ENCODE measurements at regions not wholly inside any gene's neighbourhood (a gene's known extent, or its start where the extent isn't known, plus 50 kb on each side); places are given as distances from the start of the nearest gene placed in this dataset.

- H3K4me1 Mint-ChIP-seq (ENCODE audit: low read depth), result peaks cover 6% of the 10 kb centered on the region
- no peak for DNase-seq
- no peak overlapping the region for H3K27ac Mint-ChIP-seq
- peaks cover 23% of the 10 kb centered on the region for H3K27me3 Mint-ChIP-seq
- no peaks in the 10 kb centered on the region for H3K9me3 Mint-ChIP-seq
- no peak overlapping the region for H3K4me3 Mint-ChIP-seq
- no peaks in the 10 kb centered on the region for H3K36me3 Mint-ChIP-seq (ENCODE audit: low read depth)
Measured at GRCh38 chr13:79003989-79004898, 345.3 kb upstream of the OBI1 start.

GRCh38 chr13:78999494-78999893, 340.5 kb upstream of the OBI1 start:
- no peaks in the 10 kb centered on the region for H3K9me3 Mint-ChIP-seq
- H3K4me3 Mint-ChIP-seq, result no peak overlapping the region
- H3K27ac Mint-ChIP-seq, result no peak overlapping the region
- H3K27me3 Mint-ChIP-seq, result peaks cover 27% of the 10 kb centered on the region
- peaks cover 6% of the 10 kb centered on the region for H3K4me1 Mint-ChIP-seq (ENCODE audit: low read depth)
- DNase-seq, result no peak
- no peaks in the 10 kb centered on the region for H3K36me3 Mint-ChIP-seq (ENCODE audit: low read depth)

DNA sequence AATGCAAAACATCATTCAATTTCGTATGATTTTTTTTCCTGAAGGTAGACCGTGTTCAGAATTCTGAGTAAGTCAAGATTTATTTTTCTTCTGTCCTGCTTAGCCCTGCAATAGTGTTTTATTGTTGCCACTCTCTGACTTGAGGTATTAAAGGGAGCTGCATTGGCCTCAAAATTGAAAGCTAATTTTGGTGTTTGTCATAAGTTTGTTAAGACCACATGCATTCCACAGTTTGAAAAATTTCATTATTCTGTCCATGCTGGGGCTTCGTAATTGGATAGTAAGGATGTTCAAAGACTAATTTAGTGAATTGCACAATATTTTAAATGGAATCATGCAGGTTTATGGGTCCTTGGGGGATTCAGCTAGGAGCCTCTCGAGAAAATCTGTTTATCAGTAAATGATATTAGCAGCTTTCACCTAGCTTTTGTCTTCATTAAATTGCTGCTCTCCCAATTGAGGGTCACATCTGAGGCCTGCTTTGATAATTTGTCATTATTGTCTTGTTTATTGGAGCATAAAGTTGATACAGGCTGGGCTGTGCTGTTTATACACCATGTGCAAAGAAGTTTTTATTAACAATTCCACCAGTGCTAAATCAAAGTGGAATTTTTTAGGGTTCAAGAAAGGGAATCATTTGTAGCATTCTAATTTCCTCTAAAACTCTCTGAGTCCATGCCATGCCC, 339.8 kb upstream of the OBI1 start:
- Mint-ChIP-seq H3K4me3 (no peak overlapping the region), H3K27me3 (peaks cover 29% of the 10 kb centered on the region), H3K27ac (no peak overlapping the region), H3K4me1 (ENCODE audit: low read depth) (peaks cover 1% of the 10 kb centered on the region), H3K36me3 (ENCODE audit: low read depth) (no peaks in the 10 kb centered on the region), H3K9me3 (no peaks in the 10 kb centered on the region)
- DNase-seq, result no peak

DNA sequence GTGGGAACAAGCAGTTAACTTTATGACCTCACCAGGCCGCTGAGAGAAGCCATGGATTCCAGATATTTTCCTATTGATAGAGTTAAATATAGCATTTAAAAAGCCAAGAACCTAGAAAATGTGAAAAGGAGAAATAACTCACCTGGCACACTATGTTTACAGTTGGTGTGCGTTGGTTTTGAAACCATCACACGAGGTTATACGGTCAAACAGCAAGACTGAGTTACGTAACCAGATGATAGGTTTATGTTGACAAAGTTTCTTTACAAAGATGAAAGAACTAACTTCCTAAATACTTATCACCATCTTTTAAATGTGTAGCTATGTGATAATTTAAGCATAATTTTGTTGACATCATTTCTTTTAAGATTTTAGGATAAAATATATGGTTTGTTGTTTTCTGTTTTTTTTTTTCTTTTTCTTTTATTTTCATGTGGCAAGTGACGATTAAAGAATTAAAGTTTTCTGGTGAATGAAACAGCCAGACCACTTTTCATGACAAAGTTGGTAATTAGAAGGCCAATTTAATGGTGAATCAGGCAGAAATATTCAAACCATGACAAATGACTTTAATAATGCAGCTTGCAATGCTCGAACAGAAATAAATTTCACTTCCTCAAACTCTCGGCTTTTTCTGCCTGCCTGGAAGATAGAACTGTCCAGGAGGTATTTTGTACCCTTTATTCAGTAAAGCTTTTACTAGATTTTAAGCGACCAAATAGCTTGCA, 339.1 kb upstream of the OBI1 start:
- Mint-ChIP-seq H3K27me3 (peaks cover 25% of the 10 kb centered on the region), H3K36me3 (ENCODE audit: low read depth) (no peaks in the 10 kb centered on the region), H3K4me1 (ENCODE audit: low read depth) (no peaks in the 10 kb centered on the region), H3K27ac (no peak overlapping the region), H3K9me3 (no peaks in the 10 kb centered on the region), H3K4me3 (no peak overlapping the region)
- DNase-seq, result no peak

DNA sequence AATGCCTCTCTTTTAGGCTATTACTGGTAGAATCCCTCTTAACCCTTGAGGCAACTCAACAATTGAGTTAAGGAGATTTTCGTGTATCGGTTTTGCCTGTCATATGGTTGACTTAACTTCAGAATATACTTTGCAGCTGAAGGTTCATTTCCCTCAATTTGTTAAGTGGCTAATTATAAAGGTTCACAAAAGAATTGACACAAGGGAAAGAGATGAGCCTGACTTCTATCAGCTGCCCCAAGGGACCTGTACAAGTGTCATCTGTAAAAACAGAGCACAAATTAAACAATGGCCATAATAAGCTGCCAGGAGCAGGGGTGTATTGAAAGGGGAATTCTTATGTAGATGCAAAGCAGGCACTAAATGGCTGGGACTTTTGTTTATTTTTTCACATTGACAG, 334.8 kb upstream of the OBI1 start:
- Mint-ChIP-seq H3K4me1 (ENCODE audit: low read depth) (no peaks in the 10 kb centered on the region), H3K27ac (no peak overlapping the region), H3K27me3 (peaks cover 9% of the 10 kb centered on the region), H3K9me3 (no peaks in the 10 kb centered on the region), H3K4me3 (no peak overlapping the region), H3K36me3 (ENCODE audit: low read depth) (no peaks in the 10 kb centered on the region)
- DNase-seq, result no peak

DNA sequence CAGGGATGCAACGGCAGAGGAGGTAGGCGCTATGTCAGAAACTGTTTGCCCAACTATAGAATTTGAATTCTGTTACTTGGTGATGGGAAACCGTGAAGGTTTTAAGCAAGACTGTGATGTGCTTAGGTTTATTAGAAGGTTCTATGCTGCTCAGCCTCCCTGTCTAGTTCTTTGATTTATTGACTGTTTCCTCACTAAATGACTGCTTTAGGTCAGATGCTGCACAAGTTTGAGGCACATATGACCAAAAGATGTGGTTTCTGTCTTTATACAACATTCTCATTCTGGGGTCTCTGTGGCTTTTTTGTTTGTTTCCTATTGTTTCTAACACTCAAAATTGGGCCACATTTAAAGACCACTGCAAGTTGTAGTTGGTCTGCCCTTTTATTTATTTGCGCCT, 323.0 kb upstream of the OBI1 start:
- Mint-ChIP-seq H3K27me3 (peaks cover 17% of the 10 kb centered on the region), H3K4me3 (no peak overlapping the region), H3K27ac (no peak overlapping the region), H3K36me3 (ENCODE audit: low read depth) (no peaks in the 10 kb centered on the region), H3K9me3 (no peaks in the 10 kb centered on the region), H3K4me1 (ENCODE audit: low read depth) (no peaks in the 10 kb centered on the region)
- no peak for DNase-seq

DNA sequence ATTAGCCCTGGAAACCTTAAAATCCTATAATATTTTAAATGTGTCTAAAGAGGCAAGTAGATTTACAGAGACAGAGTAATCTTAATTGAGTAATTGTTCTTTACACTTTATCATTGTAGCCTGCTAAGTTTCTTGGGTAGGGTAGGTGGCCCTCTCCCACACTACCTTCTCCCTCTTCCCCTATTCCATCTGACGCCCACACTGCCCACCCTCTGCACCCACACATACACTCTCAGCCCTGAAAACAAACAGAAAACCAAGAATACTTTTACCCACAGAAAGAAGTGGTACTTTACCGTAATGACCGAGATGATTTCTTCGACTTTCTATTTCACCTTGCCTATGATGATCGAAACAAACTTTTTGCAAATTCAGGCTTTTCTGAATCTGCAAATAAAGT, 320.4 kb upstream of the OBI1 start:
- H3K4me3 Mint-ChIP-seq, result no peak overlapping the region
- H3K4me1 Mint-ChIP-seq (ENCODE audit: low read depth), result no peaks in the 10 kb centered on the region
- no peak overlapping the region for H3K27ac Mint-ChIP-seq
- peaks cover 24% of the 10 kb centered on the region for H3K27me3 Mint-ChIP-seq
- no peaks in the 10 kb centered on the region for H3K9me3 Mint-ChIP-seq
- no peaks in the 10 kb centered on the region for H3K36me3 Mint-ChIP-seq (ENCODE audit: low read depth)
- DNase-seq, result no peak

DNA sequence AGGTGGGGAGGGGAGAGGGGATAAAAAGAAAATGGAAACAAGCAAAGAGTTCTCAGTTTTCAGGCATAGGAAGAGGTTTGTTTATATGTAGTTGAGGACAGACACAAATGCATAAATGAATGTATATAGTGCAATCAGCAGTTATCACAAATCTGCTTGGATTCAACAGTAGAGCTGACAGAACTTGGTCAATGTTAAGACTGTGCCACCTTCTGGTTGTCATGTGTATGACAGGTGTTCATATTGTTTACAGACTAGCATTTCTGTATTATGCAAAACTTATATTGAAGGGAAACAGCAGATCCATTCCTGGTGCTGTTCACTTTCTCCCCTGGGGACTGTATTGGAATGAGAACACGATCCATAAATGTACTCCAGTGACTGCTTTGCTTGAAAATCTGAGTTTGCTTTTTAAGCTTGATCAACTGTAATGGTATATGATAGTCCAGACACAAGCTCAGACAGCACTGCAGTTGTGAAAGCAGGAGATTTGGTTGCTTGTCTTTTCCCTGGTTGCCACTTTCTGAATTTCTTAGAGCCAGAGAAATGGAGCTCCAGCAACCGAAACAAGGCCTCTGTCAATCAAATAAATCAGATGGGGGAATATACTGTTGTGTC, 319.5 kb upstream of the OBI1 start:
- no peaks in the 10 kb centered on the region for H3K36me3 Mint-ChIP-seq (ENCODE audit: low read depth)

DNA sequence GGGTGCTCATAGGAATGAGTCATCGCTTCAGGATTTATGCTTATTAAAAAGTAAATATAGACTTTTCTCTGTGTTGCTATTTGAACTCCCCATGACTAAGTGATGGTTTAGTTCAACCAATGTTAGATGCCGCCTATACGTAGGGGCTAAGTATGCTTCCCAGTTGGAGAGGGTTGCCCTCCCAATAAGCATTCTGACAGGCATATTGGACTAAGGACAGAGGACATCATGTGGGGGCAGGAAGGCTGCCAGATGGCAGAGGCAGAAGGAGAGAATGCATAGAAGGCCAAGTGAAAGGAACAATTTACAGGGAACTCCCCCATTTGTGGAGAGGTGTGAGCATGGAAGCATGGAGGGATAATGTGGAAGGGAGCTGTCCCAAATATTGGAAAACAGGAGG, 318.4 kb upstream of the OBI1 start:
- no peaks in the 10 kb centered on the region for H3K4me1 Mint-ChIP-seq (ENCODE audit: low read depth)
- H3K27ac Mint-ChIP-seq, result no peak overlapping the region
- no peaks in the 10 kb centered on the region for H3K9me3 Mint-ChIP-seq
- DNase-seq, result no peak
- peaks cover 27% of the 10 kb centered on the region for H3K27me3 Mint-ChIP-seq
- no peak overlapping the region for H3K4me3 Mint-ChIP-seq
- H3K36me3 Mint-ChIP-seq (ENCODE audit: low read depth), result no peaks in the 10 kb centered on the region

More for the DNA sequence above, 319.5 kb upstream of the OBI1 start:
- DNase-seq, result no peak
- Mint-ChIP-seq H3K27ac (no peak overlapping the region), H3K27me3 (peaks cover 24% of the 10 kb centered on the region), H3K4me3 (no peak overlapping the region), H3K4me1 (ENCODE audit: low read depth) (no peaks in the 10 kb centered on the region), H3K9me3 (no peaks in the 10 kb centered on the region)

DNA sequence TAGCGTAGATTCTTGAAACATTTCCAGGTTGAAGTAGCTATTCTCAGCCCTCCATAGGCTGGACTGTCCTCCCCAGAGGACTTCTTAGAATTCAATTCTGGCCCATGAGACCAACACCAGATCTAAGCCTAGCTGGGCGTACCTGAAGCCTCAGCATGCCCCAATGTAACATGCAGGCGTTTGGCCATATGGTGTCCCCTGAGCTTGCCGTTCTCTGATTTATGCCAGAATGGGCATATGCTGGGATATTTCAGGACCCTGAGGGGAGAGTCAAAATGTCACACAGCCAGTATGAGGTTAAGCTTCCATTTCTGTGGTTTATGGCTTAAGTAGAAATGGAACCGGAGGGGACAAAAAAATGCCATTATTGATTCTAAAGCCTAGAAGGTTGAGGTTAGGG, 317.7 kb upstream of the OBI1 start:
- no peak for DNase-seq
- Mint-ChIP-seq H3K27me3 (peaks cover 30% of the 10 kb centered on the region), H3K4me1 (ENCODE audit: low read depth) (no peaks in the 10 kb centered on the region), H3K4me3 (no peak overlapping the region), H3K9me3 (no peaks in the 10 kb centered on the region), H3K36me3 (ENCODE audit: low read depth) (no peaks in the 10 kb centered on the region), H3K27ac (no peak overlapping the region)

GRCh38 chr13:78972561-78972960, 313.6 kb upstream of the OBI1 start:
- H3K9me3 Mint-ChIP-seq, result no peaks in the 10 kb centered on the region
- H3K4me1 Mint-ChIP-seq (ENCODE audit: low read depth), result no peaks in the 10 kb centered on the region
- peaks cover 15% of the 10 kb centered on the region for H3K27me3 Mint-ChIP-seq
- H3K4me3 Mint-ChIP-seq, result no peak overlapping the region
- DNase-seq, result no peak
- no peaks in the 10 kb centered on the region for H3K36me3 Mint-ChIP-seq (ENCODE audit: low read depth)
- no peak overlapping the region for H3K27ac Mint-ChIP-seq

- Mint-ChIP-seq H3K4me1 (ENCODE audit: low read depth) (no peaks in the 10 kb centered on the region), H3K9me3 (no peaks in the 10 kb centered on the region), H3K27me3 (peaks cover 12% of the 10 kb centered on the region), H3K4me3 (no peak overlapping the region), H3K27ac (no peak overlapping the region), H3K36me3 (ENCODE audit: low read depth) (no peaks in the 10 kb centered on the region)
- DNase-seq, result no peak
Measured at GRCh38 chr13:78971355-78972025, 312.5 kb upstream of the OBI1 start.

GRCh38 chr13:78960881-78961280, 301.9 kb upstream of the OBI1 start:
- H3K4me3 Mint-ChIP-seq, result no peak overlapping the region
- H3K36me3 Mint-ChIP-seq (ENCODE audit: low read depth), result no peaks in the 10 kb centered on the region
- peaks cover 11% of the 10 kb centered on the region for H3K27me3 Mint-ChIP-seq
- H3K27ac Mint-ChIP-seq, result no peak overlapping the region
- DNase-seq, result no peak
- H3K9me3 Mint-ChIP-seq, result no peaks in the 10 kb centered on the region
- H3K4me1 Mint-ChIP-seq (ENCODE audit: low read depth), result no peaks in the 10 kb centered on the region

- H3K9me3 Mint-ChIP-seq, result no peaks in the 10 kb centered on the region
- no peak for DNase-seq
- H3K4me3 Mint-ChIP-seq, result no peak overlapping the region
- peaks cover 15% of the 10 kb centered on the region for H3K27me3 Mint-ChIP-seq
- H3K4me1 Mint-ChIP-seq (ENCODE audit: low read depth), result no peaks in the 10 kb centered on the region
- H3K36me3 Mint-ChIP-seq (ENCODE audit: low read depth), result no peaks in the 10 kb centered on the region
- no peak overlapping the region for H3K27ac Mint-ChIP-seq
Measured at GRCh38 chr13:78958006-78958405, 299.1 kb upstream of the OBI1 start.

Measured in activated T-cell treated with anti-CD3 and anti-CD28 coated beads, Interleukin-2, amount 50 U/mL, for 24 hours (primary cell).